ENCODE measurements at regions not wholly inside any gene's neighbourhood (a gene's known extent, or its start where the extent isn't known, plus 50 kb on each side); places are given as distances from the start of the nearest gene placed in this dataset.
"Not testable (repeated sequence)": the region's sequence is repeated elsewhere in the genome, so short reads cannot be mapped to it uniquely, and the experiment has no call there.

DNA sequence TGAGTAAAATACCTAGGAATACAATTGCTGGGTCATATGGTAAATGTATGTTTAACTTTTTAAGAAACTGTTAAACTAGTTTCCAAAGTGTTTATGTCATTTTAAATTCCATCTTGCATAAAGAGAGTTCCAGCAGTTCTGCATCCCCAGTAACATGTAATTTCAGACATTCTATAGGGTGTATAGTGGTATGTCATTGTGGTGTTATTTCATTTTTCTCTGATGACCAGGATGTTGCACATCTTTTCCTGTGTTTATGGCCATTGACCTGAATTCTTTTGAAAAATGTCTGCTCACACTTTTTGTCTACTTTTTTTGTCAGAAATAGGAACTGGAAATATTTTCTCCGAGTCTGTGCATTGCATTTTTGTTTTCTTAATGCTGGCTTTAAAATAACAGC lies 128.9 kb downstream of the TMEM200A start:
- TF ChIP-seq CTCF (IDR thresholded peaks at IDR 0.05; ENCODE audit: extremely low read depth, missing control alignments), result no peak
- DNase-seq (ENCODE audit: low spot score), result no peak

DNA sequence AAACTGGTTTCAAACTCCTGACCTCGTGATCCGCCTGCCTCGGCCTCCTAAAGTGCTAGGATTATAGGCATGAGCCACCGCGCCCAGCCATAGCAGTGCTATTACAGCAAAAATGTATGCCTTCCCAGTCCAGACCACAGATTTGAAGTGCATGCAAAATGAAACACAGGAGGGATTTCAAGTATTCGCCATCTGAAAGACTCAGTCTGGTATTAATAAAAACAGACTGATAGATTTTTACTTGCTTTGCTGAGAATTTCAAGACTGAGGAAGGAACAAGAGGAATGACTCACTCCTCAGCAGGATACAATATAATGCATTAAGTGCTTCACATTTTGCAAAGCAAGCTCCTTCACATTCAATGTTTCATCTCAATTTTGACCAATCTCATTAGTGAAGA lies 134.9 kb downstream of the TMEM200A start:
- no peak for TF ChIP-seq CTCF (IDR thresholded peaks at IDR 0.05; ENCODE audit: extremely low read depth, missing control alignments)
- no peak for DNase-seq (ENCODE audit: low spot score)

DNA sequence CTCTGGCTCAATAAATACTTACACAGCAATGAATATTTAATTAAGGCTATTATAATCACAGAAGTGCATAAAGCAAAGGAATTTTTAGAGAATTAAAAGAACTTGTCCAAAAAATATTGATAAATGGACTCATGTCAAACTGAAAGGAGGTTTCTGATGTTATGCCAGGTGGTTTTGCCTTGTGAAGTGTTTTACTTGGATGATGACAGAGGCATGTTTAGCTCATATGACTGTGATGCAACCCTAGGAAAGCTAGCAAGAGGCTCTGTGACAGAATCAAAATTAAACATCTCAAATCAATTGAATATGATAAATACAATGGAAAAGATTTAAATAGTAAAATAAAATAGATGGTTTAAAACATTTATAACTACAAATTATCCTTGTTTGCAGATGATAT lies 137.3 kb downstream of the TMEM200A start:
- no peak for DNase-seq (ENCODE audit: low spot score)
- TF ChIP-seq CTCF (IDR thresholded peaks at IDR 0.05; ENCODE audit: extremely low read depth, missing control alignments), result no peak

DNA sequence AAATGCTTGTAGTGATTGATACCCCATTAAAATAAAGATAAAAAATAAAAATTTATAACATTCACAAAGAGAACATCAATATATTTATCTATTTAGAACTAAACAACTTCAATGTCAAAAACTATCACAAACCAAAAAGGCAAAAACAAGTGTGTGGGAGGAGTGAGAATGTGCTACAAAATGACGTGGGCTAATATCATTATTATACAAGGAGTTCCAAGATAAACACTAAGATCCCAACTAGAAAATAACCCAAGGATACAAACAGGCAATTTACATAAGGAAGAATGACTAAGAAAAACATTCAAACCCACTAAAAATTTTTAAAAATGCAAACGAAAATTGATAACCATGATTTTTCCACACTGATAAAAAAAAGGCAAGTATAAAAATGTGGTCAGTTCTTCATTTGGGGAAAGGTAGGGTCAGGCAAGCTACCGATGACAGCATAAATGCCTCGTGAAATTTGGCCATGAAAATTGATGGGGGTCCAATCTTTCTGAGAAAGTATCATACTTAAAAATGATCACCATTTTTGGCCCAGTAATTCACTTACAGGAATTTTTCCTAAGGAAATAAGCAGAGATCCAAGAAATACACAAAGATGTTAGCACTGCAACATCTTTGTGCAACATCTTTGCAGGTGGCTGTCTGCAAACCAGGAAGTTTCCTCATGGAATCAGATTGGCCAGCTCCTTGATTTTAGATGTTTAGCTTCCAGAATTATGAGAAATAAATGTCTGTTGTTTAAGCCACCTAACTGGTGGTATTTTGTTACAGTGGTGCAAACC lies 140.2 kb downstream of the TMEM200A start:
- TF ChIP-seq CTCF (IDR thresholded peaks at IDR 0.05; ENCODE audit: extremely low read depth, missing control alignments), result no peak
- DNase-seq (ENCODE audit: low spot score), result no peak

DNA sequence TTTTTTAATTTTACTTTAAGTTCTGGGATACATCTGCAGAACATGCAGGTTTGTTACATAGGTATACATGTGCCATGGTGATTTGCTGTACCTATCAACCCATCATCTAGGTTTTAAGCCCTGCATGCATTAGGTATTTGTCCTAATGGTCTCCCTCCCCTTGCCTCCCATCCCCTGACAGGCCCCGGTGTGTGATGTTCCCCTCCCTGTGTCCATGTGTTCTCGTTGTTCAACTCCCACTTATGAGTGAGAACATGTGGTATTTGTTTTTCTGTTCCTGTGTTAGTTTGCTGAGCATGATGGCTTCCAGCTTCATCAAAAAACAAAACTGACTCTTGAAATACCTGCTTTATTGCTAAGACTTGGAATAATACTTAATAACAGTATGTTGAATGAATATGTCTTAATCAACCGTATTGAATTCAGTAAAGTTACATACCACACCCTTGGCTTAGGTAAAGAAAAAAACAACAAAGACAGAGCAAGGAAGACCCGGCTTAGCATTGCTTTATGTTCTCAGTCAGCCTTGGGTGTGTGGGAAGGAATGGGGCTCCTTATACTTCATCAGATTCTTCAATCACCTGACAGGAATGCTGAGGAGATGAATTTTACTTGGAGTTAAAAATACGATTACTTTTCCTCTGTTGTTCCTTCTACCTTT lies 141.3 kb downstream of the TMEM200A start:
- not testable (repeated sequence) for DNase-seq (ENCODE audit: low spot score)

DNA sequence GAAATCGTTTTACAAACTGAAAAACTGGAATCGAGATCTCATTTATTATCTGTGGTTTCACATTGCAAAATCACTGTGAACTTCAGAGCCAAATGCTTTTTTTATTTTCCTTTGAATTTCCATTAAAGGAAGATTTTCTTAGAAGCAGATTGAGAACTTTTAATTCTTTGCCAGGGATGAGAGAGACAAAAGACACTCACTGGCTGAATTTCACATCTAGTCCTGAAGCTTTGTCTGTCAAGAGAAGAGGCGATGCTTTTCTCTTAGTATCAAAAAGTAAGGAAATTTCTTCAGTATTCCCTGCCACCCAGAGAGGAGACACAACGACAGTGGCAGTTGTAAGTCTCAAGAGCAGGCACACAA lies 141.8 kb downstream of the TMEM200A start:
- no peak for TF ChIP-seq CTCF (IDR thresholded peaks at IDR 0.05; ENCODE audit: extremely low read depth, missing control alignments)
- no peak for DNase-seq (ENCODE audit: low spot score)

DNA sequence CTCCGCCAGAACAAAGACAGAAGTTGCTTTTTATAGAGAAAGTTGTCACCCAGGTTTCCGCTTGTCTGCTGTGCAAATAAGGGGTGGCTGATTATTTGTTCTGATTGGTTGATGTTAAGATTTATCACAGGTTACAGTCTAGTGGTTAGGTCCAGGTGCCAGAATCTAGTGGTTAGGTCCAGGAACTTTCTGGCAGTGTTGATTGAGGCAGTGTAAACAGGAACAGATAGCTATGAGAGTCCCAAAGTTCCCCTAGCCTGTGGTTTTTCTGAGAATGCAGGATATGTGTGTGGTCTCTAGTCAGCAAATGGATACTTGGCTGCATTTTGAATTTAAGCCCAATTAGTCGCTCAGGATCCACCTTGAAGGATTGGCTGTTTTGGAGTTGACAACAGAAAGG lies 148.0 kb downstream of the TMEM200A start:
- peak; percentile 14 for DNase-seq (ENCODE audit: low spot score)
- no peak for TF ChIP-seq CTCF (IDR thresholded peaks at IDR 0.05; ENCODE audit: extremely low read depth, missing control alignments)

DNA sequence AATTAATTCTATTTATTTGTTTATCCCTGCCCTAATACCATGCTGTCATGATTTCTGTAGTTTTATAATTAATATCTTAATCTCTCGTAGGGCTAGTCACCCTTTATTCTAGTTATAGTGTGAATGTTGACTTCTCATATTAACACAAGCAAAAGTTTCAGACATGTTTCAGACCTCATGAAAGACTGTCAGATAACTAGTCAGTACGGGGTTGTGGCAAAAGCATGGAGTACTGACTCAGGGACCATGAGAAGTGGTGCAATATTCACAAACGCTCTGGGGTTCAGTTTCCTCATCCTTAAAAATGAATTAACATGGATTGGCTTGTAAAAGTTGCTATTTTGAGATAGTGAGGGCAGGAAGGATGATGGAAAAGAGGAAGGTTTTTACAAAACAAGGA lies 148.9 kb downstream of the TMEM200A start:
- no peak for TF ChIP-seq CTCF (IDR thresholded peaks at IDR 0.05; ENCODE audit: extremely low read depth, missing control alignments)
- DNase-seq (ENCODE audit: low spot score), result no peak
